Urinary bladder (tissue), 3 donors: ENCODE measurements at regions not wholly inside any gene's neighbourhood (a gene's known extent, or its start where the extent isn't known, plus 50 kb on each side); places are given as distances from the start of the nearest gene placed in this dataset.

ENCODE experiments used
- DNase-seq: peaks from one replicate; pipeline ENCODE4 v3.0.0-alpha.2; 2015; ENCODE audit errors: extremely low spot score
- H3K27ac ChIP-seq: one replicate; pipeline ENCODE4 v1.5.1; 2013; ENCODE audit warnings: low read depth, mild to moderate bottlenecking, moderate library complexity
- H3K36me3 ChIP-seq: one replicate; pipeline ENCODE4 v1.6.1; 2013; ENCODE audit warnings: mild to moderate bottlenecking, moderate library complexity; ENCODE audit not compliant: insufficient read depth
- H3K4me1 ChIP-seq: one replicate; pipeline ENCODE4 v1.6.1; 2013; ENCODE audit warnings: mild to moderate bottlenecking, moderate library complexity; ENCODE audit not compliant: insufficient read depth
- H3K4me3 ChIP-seq: one replicate; pipeline ENCODE4 v1.5.1; 2013; ENCODE audit warnings: low read depth, low read length
- WGBS: extraction: QIAGEN DNeasy Blood & Tissue Kit; methylation state at CpG from one replicate; pipeline ENCODE4 v1.1.7; 2013; 5-methylcytosine and 5-hydroxymethylcytosine counted together
- donor health status: healthy with polysubstance abuse.
- donor health status: healthy.

GRCh38 chr20:19098806-19099578 lies 113.5 kb upstream of the SLC24A3 start:
- Histone ChIP-seq H3K4me1 (no peaks in the 10 kb centered on the region), H3K27ac (no peak overlapping the region), H3K36me3 (no peaks in the 10 kb centered on the region), H3K4me3 (no peak overlapping the region)
- no peak for DNase-seq
- WGBS, result 83% methylated on average over 8 of the region's 8 CpGs

- no peaks in the 10 kb centered on the region for H3K36me3 ChIP-seq
- 76% methylated on average over 18 of the region's 18 CpGs for WGBS
- no peak for DNase-seq
- H3K27ac ChIP-seq, result no peak overlapping the region
- H3K4me1 ChIP-seq, result no peaks in the 10 kb centered on the region
- H3K4me3 ChIP-seq, result no peak overlapping the region
Measured at GRCh38 chr20:19099596-19100545, 112.6 kb upstream of the SLC24A3 start.

GRCh38 chr20:19100975-19101374 lies 111.5 kb upstream of the SLC24A3 start:
- H3K4me3 ChIP-seq, result no peak overlapping the region
- H3K36me3 ChIP-seq, result no peaks in the 10 kb centered on the region
- no peaks in the 10 kb centered on the region for H3K4me1 ChIP-seq
- H3K27ac ChIP-seq, result no peak overlapping the region
- DNase-seq, result no peak
- WGBS, result 91% methylated on average over 4 of the region's 4 CpGs

- no peak overlapping the region for H3K27ac ChIP-seq
- WGBS, result 95% methylated on average over 4 of the region's 4 CpGs
- no peaks in the 10 kb centered on the region for H3K4me1 ChIP-seq
- no peak overlapping the region for H3K4me3 ChIP-seq
- no peak for DNase-seq
- no peaks in the 10 kb centered on the region for H3K36me3 ChIP-seq
Measured at GRCh38 chr20:19104186-19104585, 108.3 kb upstream of the SLC24A3 start.

- H3K27ac ChIP-seq, result no peak overlapping the region
- H3K4me1 ChIP-seq, result no peaks in the 10 kb centered on the region
- no peaks in the 10 kb centered on the region for H3K36me3 ChIP-seq
- H3K4me3 ChIP-seq, result no peak overlapping the region
- DNase-seq, result no peak
- 83% methylated on average over 7 of the region's 7 CpGs for whole genome bisulfite sequencing
Measured at GRCh38 chr20:19108155-19108554, 104.3 kb upstream of the SLC24A3 start.

- 89% methylated on average over 3 of the region's 3 CpGs for WGBS
- no peaks in the 10 kb centered on the region for H3K4me1 ChIP-seq
- no peaks in the 10 kb centered on the region for H3K36me3 ChIP-seq
- no peak for DNase-seq
- no peak overlapping the region for H3K4me3 ChIP-seq
- no peak overlapping the region for H3K27ac ChIP-seq
Measured at GRCh38 chr20:19110285-19110684, 102.2 kb upstream of the SLC24A3 start.

GRCh38 chr20:19110881-19111460 lies 101.5 kb upstream of the SLC24A3 start:
- H3K4me3 ChIP-seq, result no peak overlapping the region
- H3K27ac ChIP-seq, result no peak overlapping the region
- H3K36me3 ChIP-seq, result no peaks in the 10 kb centered on the region
- DNase-seq, result peak; percentile 66
- no peaks in the 10 kb centered on the region for H3K4me1 ChIP-seq
- WGBS, result 24% methylated on average over 7 of the region's 7 CpGs

GRCh38 chr20:19112828-19113227 lies 99.6 kb upstream of the SLC24A3 start:
- H3K27ac ChIP-seq, result no peak overlapping the region
- no peaks in the 10 kb centered on the region for H3K36me3 ChIP-seq
- no peaks in the 10 kb centered on the region for H3K4me1 ChIP-seq
- no peak for DNase-seq
- H3K4me3 ChIP-seq, result no peak overlapping the region
- 54% methylated on average over 2 of the region's 2 CpGs for WGBS

- Histone ChIP-seq H3K27ac (no peak overlapping the region), H3K36me3 (no peaks in the 10 kb centered on the region), H3K4me1 (no peaks in the 10 kb centered on the region), H3K4me3 (no peak overlapping the region)
- whole genome bisulfite sequencing, result 87% methylated on average over 5 of the region's 5 CpGs
- no peak for DNase-seq
Measured at GRCh38 chr20:19113343-19113930, 99.0 kb upstream of the SLC24A3 start.

GRCh38 chr20:19114410-19114809 lies 98.0 kb upstream of the SLC24A3 start:
- no peaks in the 10 kb centered on the region for H3K4me1 ChIP-seq
- no peak for DNase-seq
- no peaks in the 10 kb centered on the region for H3K36me3 ChIP-seq
- 71% methylated on average over 2 of the region's 2 CpGs for WGBS
- no peak overlapping the region for H3K4me3 ChIP-seq
- no peak overlapping the region for H3K27ac ChIP-seq

- Histone ChIP-seq H3K36me3 (no peaks in the 10 kb centered on the region), H3K4me1 (no peaks in the 10 kb centered on the region), H3K4me3 (no peak overlapping the region), H3K27ac (no peak overlapping the region)
- 97% methylated on average over 6 of the region's 6 CpGs for WGBS
- DNase-seq, result no peak
Measured at GRCh38 chr20:19115581-19115980, 96.9 kb upstream of the SLC24A3 start.

GRCh38 chr20:19120011-19120410 lies 92.4 kb upstream of the SLC24A3 start:
- DNase-seq, result no peak

GRCh38 chr20:19120569-19120968 lies 91.9 kb upstream of the SLC24A3 start:
- Histone ChIP-seq H3K4me3 (no peak overlapping the region), H3K36me3 (no peaks in the 10 kb centered on the region), H3K4me1 (no peaks in the 10 kb centered on the region), H3K27ac (no peak overlapping the region)
- WGBS, result 20% methylated on average over 4 of the region's 4 CpGs
- no peak for DNase-seq

More at GRCh38 chr20:19120011-19120410, 92.4 kb upstream of the SLC24A3 start:
- H3K4me3 ChIP-seq, result no peak overlapping the region
- H3K4me1 ChIP-seq, result no peaks in the 10 kb centered on the region
- no peaks in the 10 kb centered on the region for H3K36me3 ChIP-seq
- 77% methylated on average over 9 of the region's 9 CpGs for WGBS
- H3K27ac ChIP-seq, result no peak overlapping the region
